ENCODE measurements at regions not wholly inside any gene's neighbourhood (a gene's known extent, or its start where the extent isn't known, plus 50 kb on each side); places are given as distances from the start of the nearest gene placed in this dataset.

DNA sequence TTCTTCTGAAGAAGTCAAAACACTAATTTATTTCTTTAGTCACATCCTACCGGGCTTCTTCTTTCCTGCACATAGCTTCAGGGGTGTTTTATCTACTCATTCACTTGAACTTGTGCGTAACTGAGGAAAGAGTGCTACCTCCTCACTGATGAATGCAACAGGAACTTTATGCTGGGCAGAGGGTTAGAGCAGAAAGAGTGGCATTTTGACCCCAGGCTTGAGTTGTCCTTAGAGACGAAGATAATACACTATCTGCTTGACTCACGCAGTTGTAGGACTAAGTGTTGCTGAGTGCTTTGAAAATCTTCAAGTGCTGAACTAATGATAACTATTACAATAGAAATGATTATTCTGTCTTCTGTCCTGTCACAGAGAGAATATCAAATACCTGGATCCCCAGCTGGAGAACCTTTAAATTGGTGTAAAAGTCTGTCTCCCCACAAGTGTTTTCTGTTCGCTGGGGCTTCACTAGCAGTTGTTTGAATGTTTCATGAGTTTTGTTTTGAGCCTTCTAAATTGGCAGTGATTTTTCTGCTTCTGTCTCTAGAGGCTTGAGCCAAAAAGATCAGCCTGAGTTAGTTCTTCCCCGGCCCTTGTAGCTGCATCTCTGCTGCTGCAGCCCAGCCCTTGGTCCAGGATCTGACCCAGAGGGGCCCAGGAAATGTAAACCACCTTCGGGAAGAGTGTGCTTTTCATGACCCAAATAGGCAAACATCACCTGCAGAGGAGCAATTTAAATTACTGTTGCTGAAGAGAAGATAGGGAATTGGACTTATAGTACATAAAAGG lies 86.3 kb upstream of the LGALSL start:
- H3K4me3 ChIP-seq (ENCODE audit: low read depth in 1 of 2, low read length in 1 of 2) = no peak overlapping the region
- H3K4me1 ChIP-seq (ENCODE audit: control insufficient read depth in 1 of 2, insufficient read depth in 1 of 2, low read depth in 1 of 2, low read length in 1 of 2) = no peaks in the 10 kb centered on the region
- no peaks in the 10 kb centered on the region for H3K36me3 ChIP-seq
- H3K27ac ChIP-seq = no peak overlapping the region
- TF ChIP-seq, protein P1, sequence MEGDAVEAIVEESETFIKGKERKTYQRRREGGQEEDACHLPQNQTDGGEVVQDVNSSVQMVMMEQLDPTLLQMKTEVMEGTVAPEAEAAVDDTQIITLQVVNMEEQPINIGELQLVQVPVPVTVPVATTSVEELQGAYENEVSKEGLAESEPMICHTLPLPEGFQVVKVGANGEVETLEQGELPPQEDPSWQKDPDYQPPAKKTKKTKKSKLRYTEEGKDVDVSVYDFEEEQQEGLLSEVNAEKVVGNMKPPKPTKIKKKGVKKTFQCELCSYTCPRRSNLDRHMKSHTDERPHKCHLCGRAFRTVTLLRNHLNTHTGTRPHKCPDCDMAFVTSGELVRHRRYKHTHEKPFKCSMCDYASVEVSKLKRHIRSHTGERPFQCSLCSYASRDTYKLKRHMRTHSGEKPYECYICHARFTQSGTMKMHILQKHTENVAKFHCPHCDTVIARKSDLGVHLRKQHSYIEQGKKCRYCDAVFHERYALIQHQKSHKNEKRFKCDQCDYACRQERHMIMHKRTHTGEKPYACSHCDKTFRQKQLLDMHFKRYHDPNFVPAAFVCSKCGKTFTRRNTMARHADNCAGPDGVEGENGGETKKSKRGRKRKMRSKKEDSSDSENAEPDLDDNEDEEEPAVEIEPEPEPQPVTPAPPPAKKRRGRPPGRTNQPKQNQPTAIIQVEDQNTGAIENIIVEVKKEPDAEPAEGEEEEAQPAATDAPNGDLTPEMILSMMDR (IDR thresholded peaks at IDR 0.05) = no peak
- H3K9me3 ChIP-seq = no peaks in the 10 kb centered on the region
- no peaks in the 10 kb centered on the region for H3K27me3 ChIP-seq

DNA sequence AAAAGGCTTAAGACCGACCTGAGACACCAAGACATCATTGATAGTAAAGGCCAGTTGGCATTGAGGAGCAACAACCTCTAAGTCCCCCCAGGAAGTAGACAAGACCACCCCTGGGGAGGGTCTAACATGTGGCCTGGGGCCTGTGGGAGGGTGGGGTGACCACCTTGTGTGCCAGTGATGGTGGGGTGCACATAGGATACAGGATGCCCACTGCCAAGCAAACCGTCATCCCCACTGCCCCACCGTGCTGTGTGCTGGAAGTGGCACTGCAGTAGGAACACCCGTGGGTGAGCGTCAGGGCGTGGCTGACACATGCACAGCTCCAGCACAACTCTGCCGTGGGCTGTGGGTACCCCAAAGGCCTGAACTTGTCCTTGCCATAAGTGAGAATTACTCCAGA lies 84.3 kb upstream of the LGALSL start:
- Histone ChIP-seq H3K4me3 (ENCODE audit: low read depth in 1 of 2, low read length in 1 of 2) (no peak overlapping the region), H3K9me3 (no peaks in the 10 kb centered on the region), H3K27ac (no peak overlapping the region), H3K36me3 (no peaks in the 10 kb centered on the region), H3K4me1 (ENCODE audit: control insufficient read depth in 1 of 2, insufficient read depth in 1 of 2, low read depth in 1 of 2, low read length in 1 of 2) (no peaks in the 10 kb centered on the region), H3K27me3 (no peaks in the 10 kb centered on the region)
- TF ChIP-seq, protein P1 (IDR thresholded peaks at IDR 0.05) = no peak

DNA sequence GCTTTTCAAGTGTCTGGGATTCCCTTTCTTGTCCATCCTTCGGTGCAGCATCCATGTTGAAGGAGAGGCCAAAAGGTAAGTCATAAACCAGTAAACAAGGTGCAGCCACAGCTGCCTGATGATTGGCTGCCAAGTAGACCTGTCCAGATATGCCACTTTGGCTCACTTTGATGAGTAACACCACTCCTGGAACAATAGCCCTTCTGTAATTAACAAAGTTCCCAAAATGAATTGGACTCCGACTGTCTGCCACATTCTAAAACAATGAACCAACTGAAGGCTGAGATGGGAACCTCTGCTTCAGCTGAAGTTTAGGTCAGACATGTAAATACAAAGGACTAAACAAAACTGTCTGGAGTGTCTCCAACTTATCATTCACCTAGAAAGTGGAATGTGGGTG lies 82.2 kb upstream of the LGALSL start:
- H3K36me3 ChIP-seq = no peaks in the 10 kb centered on the region
- H3K9me3 ChIP-seq = no peaks in the 10 kb centered on the region
- H3K4me1 ChIP-seq (ENCODE audit: control insufficient read depth in 1 of 2, insufficient read depth in 1 of 2, low read depth in 1 of 2, low read length in 1 of 2) = no peaks in the 10 kb centered on the region
- H3K27ac ChIP-seq = no peak overlapping the region
- H3K27me3 ChIP-seq = no peaks in the 10 kb centered on the region
- no peak overlapping the region for H3K4me3 ChIP-seq (ENCODE audit: low read depth in 1 of 2, low read length in 1 of 2)
- TF ChIP-seq, protein P1 (IDR thresholded peaks at IDR 0.05) = no peak

DNA sequence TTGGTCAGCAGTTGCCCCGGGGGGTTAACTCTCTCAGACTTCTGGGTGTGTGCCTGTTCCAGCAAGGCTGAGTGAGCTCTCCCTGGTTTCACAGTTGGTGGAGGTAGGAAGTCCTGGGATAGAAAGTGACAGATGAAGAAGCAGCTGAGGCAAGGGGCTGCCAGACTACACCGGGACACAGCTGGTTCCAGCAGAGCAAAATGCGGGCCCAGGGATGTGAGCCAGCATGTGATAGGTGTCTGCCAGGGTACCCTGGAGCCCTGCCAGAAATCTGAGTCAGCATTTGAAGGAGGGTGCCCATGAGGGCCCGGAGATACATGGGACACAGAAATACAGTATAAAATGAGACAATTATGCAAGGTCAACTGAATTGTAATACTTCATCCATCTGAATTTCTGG lies 79.3 kb upstream of the LGALSL start:
- TF ChIP-seq, protein P1 (IDR thresholded peaks at IDR 0.05) = no peak
- H3K4me3 ChIP-seq (ENCODE audit: low read depth in 1 of 2, low read length in 1 of 2) = no peak overlapping the region
- H3K36me3 ChIP-seq = no peaks in the 10 kb centered on the region
- no peak overlapping the region for H3K27ac ChIP-seq
- H3K4me1 ChIP-seq (ENCODE audit: control insufficient read depth in 1 of 2, insufficient read depth in 1 of 2, low read depth in 1 of 2, low read length in 1 of 2) = no peaks in the 10 kb centered on the region
- H3K27me3 ChIP-seq = no peaks in the 10 kb centered on the region
- H3K9me3 ChIP-seq = no peaks in the 10 kb centered on the region

DNA sequence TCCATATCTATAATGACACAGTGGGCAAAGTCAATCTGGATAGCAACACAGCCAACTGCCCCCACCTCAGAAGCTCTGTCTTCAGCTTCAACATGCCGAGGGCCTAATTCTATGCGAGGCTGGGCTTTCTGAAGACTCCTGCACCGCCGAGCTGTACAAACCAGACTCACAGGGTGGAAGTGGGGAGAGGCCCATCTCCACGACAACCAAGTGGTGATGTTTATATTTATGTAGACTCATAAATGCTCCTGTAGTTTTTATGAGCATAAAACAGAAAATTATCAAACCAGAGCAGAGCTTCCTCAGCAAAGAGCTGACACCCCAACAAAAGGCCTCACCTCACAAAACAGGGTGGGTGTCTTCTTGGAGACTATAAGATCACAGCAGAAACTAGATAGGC lies 77.0 kb upstream of the LGALSL start:
- no peaks in the 10 kb centered on the region for H3K9me3 ChIP-seq
- H3K36me3 ChIP-seq = no peaks in the 10 kb centered on the region
- TF ChIP-seq, protein P1 (IDR thresholded peaks at IDR 0.05) = no peak
- H3K27me3 ChIP-seq = no peaks in the 10 kb centered on the region
- H3K4me1 ChIP-seq (ENCODE audit: control insufficient read depth in 1 of 2, insufficient read depth in 1 of 2, low read depth in 1 of 2, low read length in 1 of 2) = peaks cover 6% of the 10 kb centered on the region in 2 experiments
- H3K4me3 ChIP-seq (ENCODE audit: low read depth in 1 of 2, low read length in 1 of 2) = no peak overlapping the region
- no peak overlapping the region for H3K27ac ChIP-seq
